Stimulated activated CD8-positive, alpha-beta memory T cell treated with anti-CD3 and anti-CD28 coated beads, Interleukin-2, amount 100 ng/mL, for 1 hour (primary cell): ENCODE measurements at regions not wholly inside any gene's neighbourhood (a gene's known extent, or its start where the extent isn't known, plus 50 kb on each side); places are given as distances from the start of the nearest gene placed in this dataset.

ENCODE experiments used
- DNase-seq, 2 donors: peaks; one replicate each; pipeline ENCODE4 v3.0.0-alpha.2; 2020; ENCODE audit warnings: low read depth in 2 of 2

GRCh38 chr9:79255651-79256260 lies 316.0 kb upstream of the TLE4 start:
- DNase-seq = no peak

GRCh38 chr9:79256691-79257213 lies 315.0 kb upstream of the TLE4 start:
- DNase-seq = no peak

GRCh38 chr9:79257228-79257781 lies 314.5 kb upstream of the TLE4 start:
- DNase-seq = no peak

DNA sequence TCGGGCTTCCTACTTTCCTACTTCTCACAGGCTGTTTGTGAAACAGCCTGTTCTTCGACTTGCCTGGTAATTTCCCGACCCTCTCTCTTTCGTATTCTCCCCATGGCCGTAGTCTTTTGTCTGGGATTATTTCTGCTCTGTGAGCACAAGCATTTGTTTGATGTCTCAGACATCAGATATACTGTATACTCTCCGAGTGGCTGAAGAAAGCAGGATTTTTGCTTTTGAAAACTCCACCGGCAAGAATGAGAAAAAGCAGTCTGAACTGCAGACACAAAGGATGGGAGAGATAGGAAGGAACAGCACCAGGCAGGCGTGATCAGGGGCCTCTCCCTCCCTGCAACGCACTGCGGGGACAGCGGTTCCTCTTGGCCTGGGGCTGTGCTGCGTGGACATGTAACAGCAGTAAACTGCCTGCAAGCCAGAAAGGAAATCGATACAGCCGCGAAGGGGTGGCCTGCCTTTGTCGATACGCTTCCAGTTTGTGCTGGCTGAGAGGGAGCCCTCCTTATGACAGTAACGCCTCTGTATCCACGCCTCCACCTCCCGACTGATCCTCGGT lies 313.9 kb upstream of the TLE4 start:
- no peak for DNase-seq

DNA sequence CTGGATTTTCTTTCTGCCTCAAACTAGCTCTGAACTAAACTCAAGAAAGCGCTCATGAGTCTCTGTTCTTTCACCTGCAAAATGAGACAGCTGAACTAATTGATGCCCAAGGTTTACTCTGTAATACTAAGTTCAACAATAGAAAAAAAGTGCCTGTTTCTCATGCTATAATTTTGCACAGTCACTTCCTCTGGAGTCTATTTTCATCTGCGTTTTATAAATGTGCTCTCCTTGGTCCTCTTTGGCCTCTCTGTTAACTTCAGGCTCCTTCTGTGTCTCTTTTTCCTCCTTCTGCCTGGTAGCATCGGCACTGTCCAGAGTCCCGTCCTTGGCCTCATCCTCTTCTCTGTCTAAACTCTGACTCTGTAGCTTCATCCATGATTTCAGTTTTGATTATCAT lies 311.9 kb upstream of the TLE4 start:
- DNase-seq = no peak

GRCh38 chr9:79263628-79264027 lies 308.1 kb upstream of the TLE4 start:
- DNase-seq = no peak

DNA sequence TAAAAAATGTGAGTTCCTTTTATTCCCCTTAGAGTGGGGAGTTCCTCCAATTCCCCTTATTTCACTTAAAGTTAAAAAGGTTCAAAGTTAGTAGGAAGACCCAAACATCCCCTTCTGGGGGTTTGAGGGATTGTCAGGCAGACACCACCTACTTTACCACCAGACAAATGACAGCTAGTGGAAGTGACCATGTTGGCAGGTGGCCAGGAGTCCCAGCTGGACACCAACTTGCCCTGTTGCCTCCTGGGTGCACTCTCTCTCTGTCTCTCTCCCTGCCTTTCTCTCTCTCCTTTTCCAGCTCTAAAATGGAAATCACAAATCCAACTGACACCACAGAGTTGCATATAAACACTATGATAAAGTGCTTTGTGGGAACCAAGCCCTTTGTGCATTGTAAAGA lies 307.7 kb upstream of the TLE4 start:
- no peak for DNase-seq

DNA sequence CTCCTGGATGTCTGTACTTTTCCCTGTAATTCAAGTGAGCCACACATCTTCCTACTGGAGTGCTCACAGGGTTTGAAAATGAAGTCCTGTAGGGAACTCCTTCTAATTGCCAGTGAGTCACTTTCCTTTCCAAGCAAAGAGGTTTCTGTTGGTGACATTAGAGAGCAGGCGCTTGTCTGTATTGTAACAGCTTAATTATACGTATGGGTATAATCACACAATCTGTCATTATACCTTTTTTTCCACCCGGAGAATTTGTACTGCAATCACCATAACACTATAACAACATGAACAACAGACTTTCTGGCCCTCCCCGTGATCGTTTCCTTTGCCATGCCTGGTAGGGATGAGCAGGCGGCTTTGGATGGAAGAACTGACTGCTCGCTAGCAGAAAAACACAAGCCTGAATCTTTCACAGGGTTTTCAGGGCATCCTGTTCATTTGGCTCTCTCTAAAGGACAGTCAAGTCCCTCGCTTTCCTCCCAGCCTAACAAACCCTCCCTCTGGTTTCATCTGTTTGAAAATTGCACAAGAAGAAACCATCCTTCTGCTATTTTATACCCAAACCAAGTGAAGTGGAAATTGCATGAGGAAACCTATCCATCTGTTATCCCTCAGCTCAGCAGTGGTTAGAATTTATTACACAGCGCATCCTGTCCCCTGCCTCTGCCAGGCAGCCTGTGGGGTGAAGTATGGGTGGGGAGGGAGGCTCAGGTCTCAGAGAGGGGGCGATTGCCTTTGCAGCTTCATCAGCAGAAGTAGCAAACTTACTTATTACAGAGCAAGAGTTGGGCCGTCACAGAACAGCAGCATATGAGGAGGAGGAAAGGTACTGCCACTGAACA lies 307.0 kb upstream of the TLE4 start:
- no peak for DNase-seq

GRCh38 chr9:79266986-79267385 lies 304.8 kb upstream of the TLE4 start:
- DNase-seq = no peak

DNA sequence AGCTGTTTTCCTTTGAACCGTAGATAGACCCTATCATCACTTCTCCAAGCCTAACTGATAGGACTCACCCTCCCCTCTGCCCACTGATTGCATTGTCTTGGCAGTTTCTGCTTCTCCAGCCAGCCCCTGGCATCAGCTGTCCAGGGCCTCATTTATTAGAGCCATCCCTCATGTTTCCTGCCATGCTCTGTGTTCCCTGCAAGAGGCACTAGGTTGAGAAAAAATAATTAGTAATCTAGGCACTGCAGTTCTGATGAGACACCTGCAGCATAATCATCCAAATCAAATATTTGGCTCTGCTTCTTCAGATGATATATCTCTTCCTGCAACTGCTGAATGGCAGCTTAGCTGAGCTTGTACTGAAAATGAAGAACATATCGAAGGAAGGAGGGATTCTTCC lies 303.0 kb upstream of the TLE4 start:
- DNase-seq = no peak

DNA sequence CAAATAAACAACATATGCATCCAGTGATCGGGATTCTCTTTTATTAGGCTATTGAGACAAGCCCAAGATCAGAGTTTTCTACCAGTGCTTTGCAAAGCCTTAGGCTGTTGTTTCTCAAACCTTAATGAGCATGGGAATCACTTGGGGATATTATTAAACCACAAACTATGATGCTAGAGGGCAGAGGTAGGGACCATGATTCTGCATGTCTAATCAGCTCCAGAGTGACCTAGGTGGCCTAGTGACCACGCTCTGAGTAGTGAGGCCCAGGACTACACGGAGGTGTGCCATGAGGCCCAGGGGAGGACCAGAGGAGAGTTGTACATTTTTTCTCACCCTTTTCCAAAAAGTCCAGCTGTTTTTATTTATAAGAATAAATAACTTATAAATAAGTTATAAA lies 298.5 kb upstream of the TLE4 start:
- DNase-seq = no peak

GRCh38 chr9:79279356-79279755 lies 292.4 kb upstream of the TLE4 start:
- DNase-seq = no peak

DNA sequence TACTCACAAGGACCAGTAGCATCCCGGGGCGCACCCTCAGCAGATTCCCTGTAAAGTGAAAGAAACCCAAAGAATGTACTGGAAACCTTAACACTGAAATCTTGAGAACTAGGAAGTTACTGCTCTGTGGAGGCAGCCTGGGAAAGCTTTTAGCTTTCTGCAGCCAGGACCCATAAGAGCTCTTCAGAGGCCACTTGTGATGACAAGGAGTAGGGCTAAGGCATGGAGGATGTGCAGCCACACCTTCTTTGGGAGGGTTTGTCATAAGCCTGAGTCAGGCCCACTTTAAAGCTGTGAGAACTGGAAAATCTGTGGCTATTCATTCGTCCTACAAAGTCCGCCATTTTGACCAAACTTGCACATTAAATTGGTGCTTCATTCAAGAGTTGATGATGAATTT lies 291.1 kb upstream of the TLE4 start:
- DNase-seq = no peak

GRCh38 chr9:79284081-79284480 lies 287.7 kb upstream of the TLE4 start:
- no peak for DNase-seq

DNA sequence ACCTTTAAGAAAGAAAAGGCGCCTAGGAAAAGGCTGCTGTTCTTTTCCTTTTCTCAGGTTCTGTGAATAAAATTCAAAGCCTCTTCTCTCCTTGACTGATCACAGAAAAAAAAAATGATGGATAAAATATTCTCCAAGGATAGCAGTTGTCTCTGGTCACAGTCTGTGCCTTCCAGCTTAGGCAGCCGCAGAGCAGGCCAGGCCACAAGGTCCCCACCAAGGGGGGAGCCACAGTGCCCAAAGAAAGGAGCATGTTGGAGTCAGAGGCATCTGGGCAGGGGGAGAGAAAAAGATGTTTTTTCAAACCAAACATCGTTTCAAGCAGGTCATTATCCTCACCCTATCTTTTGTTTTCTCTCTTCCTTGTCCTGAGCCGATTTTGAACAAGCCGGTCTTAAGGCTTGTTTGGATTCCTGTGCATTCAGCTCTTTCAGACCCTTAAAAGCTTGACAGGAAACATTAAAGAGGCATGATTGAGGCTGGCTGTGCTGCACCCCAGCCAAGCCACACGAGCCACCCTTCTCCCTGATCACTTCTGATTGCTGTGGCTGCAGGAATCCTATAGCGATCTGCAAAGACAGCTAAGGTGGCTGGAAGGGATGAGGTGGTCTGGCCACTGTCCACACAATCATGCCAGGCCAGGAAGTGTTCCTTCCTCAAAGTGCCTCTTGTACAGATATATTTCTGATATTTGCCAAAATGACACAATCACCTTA lies 284.6 kb upstream of the TLE4 start:
- no peak for DNase-seq

- no peak for DNase-seq
Measured at GRCh38 chr9:79287708-79288290, 284.0 kb upstream of the TLE4 start.

GRCh38 chr9:79289856-79290255 lies 281.9 kb upstream of the TLE4 start:
- no peak for DNase-seq

DNA sequence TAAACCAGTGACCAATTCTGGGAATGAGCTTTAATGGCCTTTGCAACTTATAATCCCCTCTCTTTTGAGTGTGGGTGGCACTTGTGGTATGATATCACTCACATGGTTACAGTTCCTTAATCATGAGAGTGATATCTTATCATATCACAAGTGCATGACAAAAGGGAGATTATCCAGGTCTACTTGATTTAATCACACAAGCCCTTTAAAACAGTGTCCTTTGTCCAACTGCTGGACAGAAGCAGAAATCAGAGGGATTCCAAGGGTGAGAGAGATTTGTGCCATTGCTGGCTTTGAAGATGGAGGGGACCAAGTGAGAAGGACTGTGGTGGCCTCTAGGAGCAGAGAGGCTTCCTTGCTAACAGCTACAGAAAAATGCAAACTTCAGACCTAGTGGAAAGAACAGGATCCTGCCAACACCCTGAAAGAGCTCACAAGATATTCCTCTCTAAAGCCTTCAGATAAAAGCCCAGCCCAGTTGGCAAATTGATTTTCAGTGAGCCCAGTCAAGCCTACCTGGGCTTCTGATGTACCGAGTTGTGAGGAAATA lies 279.0 kb upstream of the TLE4 start:
- no peak for DNase-seq

- DNase-seq = no peak
Measured at GRCh38 chr9:79300068-79300467, 271.7 kb upstream of the TLE4 start.

DNA sequence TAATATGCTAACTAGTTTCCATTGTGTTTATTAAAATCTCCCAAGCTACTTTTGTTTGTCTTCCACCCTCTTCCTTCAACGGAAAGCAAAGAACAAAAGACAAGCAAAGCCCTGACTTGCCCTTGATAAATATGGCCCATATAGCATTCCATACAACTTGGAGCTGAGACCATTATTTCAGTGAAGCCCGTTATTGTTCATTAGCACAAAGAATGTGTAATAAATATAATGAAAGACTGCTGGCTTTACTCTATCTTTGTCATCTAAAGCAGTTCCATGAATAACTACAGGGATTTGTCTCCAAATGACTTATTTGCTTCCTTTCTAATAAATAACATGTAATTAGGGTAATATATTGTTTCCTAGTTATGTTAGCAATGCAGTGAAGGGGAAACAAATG lies 270.7 kb upstream of the TLE4 start:
- no peak for DNase-seq
